Liver (tissue), 8 donors: ENCODE measurements at regions not wholly inside any gene's neighbourhood (a gene's known extent, or its start where the extent isn't known, plus 50 kb on each side); places are given as distances from the start of the nearest gene placed in this dataset.

Experiments
- DNase-seq: peaks from one replicate; pipeline ENCODE4 v3.0.0-alpha.2; 2017; ENCODE audit warnings: low spot score
- H3K27ac ChIP-seq, 2 donors: one replicate each; pipeline ENCODE4 v1.7.0; 2013; ENCODE audit warnings: inconsistent platforms in 2 of 2, low read length in 2 of 2, control low read depth in 1 of 2, low read depth in 1 of 2, mild to moderate bottlenecking in 1 of 2
- H3K27me3 ChIP-seq, 4 donors: one replicate each; pipeline versions ENCODE4 v1.6.1 to v1.7.0; 2013; ENCODE audit warnings: low read length in 3 of 4, inconsistent platforms in 1 of 4, mild to moderate bottlenecking in 1 of 4, moderate library complexity in 1 of 4; ENCODE audit not compliant: control insufficient read depth in 4 of 4, insufficient read depth in 4 of 4
- H3K36me3 ChIP-seq, 4 donors: one replicate each; pipeline versions ENCODE4 v1.6.1 to v1.7.0; 2013; ENCODE audit warnings: low read length in 3 of 4, mild to moderate bottlenecking in 3 of 4, low read depth in 1 of 4, moderate library complexity in 1 of 4; ENCODE audit not compliant: control insufficient read depth in 4 of 4, insufficient read depth in 3 of 4
- H3K4me1 ChIP-seq, 4 donors: one replicate each; pipeline versions ENCODE4 v1.6.1 to v1.7.0; 2013; ENCODE audit warnings: low read length in 3 of 4, mild to moderate bottlenecking in 3 of 4, moderate library complexity in 1 of 4; ENCODE audit not compliant: control insufficient read depth in 4 of 4, insufficient read depth in 4 of 4
- H3K4me3 ChIP-seq, 3 donors: one replicate each; pipeline versions ENCODE4 v1.6.1 to v1.7.0; 2013; ENCODE audit warnings: low read length in 3 of 3, control low read depth in 1 of 3, low read depth in 1 of 3, mild to moderate bottlenecking in 1 of 3
- H3K9ac ChIP-seq, 2 donors: one replicate each; pipeline ENCODE4 v1.7.0; 2013; ENCODE audit warnings: low read length in 2 of 2, mild to moderate bottlenecking in 2 of 2, moderate library complexity in 2 of 2, control low read depth in 1 of 2, low read depth in 1 of 2
- H3K9me3 ChIP-seq, 4 donors: one replicate each; pipeline versions ENCODE4 v1.6.1 to v1.7.0; 2013; ENCODE audit warnings: low read length in 3 of 4; ENCODE audit not compliant: control insufficient read depth in 4 of 4
- CTCF ChIP-seq: fragments of 150-350 bp; IDR thresholded peaks from 2 replicates; pipeline ENCODE4 v1.5.1; 2017; ENCODE audit warnings: improper control_type of control experiment, low read depth, low read length; ENCODE audit not compliant: missing input control
- EGR1 ChIP-seq, 2 donors: IDR thresholded peaks; 2 replicates each; pipeline ENCODE4 v1.6.1; 2016 to 2018; ENCODE audit warnings: antibody characterized with exemption in 2 of 2, low read depth in 2 of 2
- FOXA1 ChIP-seq: IDR thresholded peaks from 2 replicates; pipeline ENCODE4 v1.6.1; 2016; ENCODE audit warnings: antibody characterized with exemption
- FOXA2 ChIP-seq: IDR thresholded peaks from 2 replicates; pipeline ENCODE4 v1.6.1; 2016; ENCODE audit warnings: antibody characterized with exemption
- GABPA ChIP-seq, 2 donors: IDR thresholded peaks in 1 of 2; conservative IDR thresholded peaks in 1 of 2; 2 replicates each; pipeline ENCODE4 v1.6.1; 2016; ENCODE audit warnings: antibody characterized with exemption in 2 of 2, mild to moderate bottlenecking in 1 of 2, moderate library complexity in 1 of 2
- HNF4A ChIP-seq, 2 donors: conservative IDR thresholded peaks; 2 replicates each; pipeline ENCODE4 v1.6.1; 2016; ENCODE audit warnings: antibody characterized with exemption in 2 of 2, mild to moderate bottlenecking in 2 of 2
- HNF4G ChIP-seq: IDR thresholded peaks from 2 replicates; pipeline ENCODE4 v1.6.1; 2016; ENCODE audit warnings: antibody characterized with exemption
- NR2F2 ChIP-seq: IDR thresholded peaks from 2 replicates; pipeline ENCODE4 v1.6.1; 2016; ENCODE audit warnings: antibody characterized with exemption
- RAD21 ChIP-seq, 2 donors: IDR thresholded peaks; 2 replicates each; pipeline ENCODE4 v1.6.1; 2016; ENCODE audit warnings: antibody characterized with exemption in 2 of 2, mild to moderate bottlenecking in 2 of 2
- RXRA ChIP-seq, 2 donors: IDR thresholded peaks; 2 replicates each; pipeline ENCODE4 v1.6.1; 2017 to 2018; ENCODE audit warnings: antibody characterized with exemption in 2 of 2, mild to moderate bottlenecking in 1 of 2
- SP1 ChIP-seq: IDR thresholded peaks from 2 replicates; pipeline ENCODE4 v1.6.1; 2018; ENCODE audit warnings: antibody characterized with exemption, mild to moderate bottlenecking
- TAF1 ChIP-seq: conservative IDR thresholded peaks from 2 replicates; pipeline ENCODE4 v1.6.1; 2016; ENCODE audit warnings: antibody characterized with exemption, mild to moderate bottlenecking
- YY1 ChIP-seq: IDR thresholded peaks from 2 replicates; pipeline ENCODE4 v1.6.1; 2016; ENCODE audit warnings: antibody characterized with exemption, mild to moderate bottlenecking
- ZBTB33 ChIP-seq: IDR thresholded peaks from 2 replicates; pipeline ENCODE4 v1.6.1; 2016; ENCODE audit warnings: antibody characterized with exemption
- WGBS: extraction: QIAGEN DNeasy Blood & Tissue Kit; methylation state at CpG from one replicate; pipeline ENCODE4 v1.1.7; 2013; 5-methylcytosine and 5-hydroxymethylcytosine counted together
- TF ChIP-seq, protein P1 (sequence below): IDR thresholded peaks from 2 replicates; pipeline ENCODE4 v1.6.1; 2016; ENCODE audit warnings: antibody characterized with exemption, mild to moderate bottlenecking
- TF ChIP-seq, protein P2 (sequence below): IDR thresholded peaks from 2 replicates; pipeline ENCODE4 v1.6.1; 2016; ENCODE audit warnings: antibody characterized with exemption
- TF ChIP-seq, protein P3 (sequence below): IDR thresholded peaks from 2 replicates; pipeline ENCODE4 v1.6.1; 2016; ENCODE audit warnings: antibody characterized with exemption
- donor health status: healthy.
- donor health status: healthy.
- donor health status: healthy.
- donor health status: healthy.
- donor health status: healthy.

DNA sequence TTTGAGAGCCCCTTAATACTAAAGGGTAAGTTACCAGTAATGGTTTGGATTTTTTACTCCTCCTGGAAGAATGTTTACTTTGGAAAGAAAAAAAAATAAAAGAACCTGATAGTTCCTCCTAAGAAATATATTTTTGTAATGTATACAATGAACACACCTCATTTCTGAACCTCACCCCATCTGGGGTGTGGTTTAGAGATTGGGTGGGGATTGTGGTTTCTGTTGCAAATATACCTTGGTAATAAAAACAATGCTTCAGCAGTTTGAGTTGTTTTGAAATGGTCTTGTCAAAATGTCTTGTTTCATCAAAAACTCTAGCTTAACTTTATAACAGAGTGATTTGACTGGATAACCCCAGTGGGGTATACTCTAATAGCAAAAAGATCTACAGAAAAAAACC, 448.9 kb upstream of the MEIS1 start:
- TF ChIP-seq FOXA2 (no peak), HNF4G (no peak), HNF4A (conservative IDR thresholded peaks at IDR 0.05) (no peak), SP1 (no peak)
- H3K27me3 ChIP-seq = peaks cover 0 to 4% (median 0%) of the 10 kb centered on the region in 4 donors
- no peak overlapping the region for H3K27ac ChIP-seq
- H3K9ac ChIP-seq = no peak overlapping the region
- H3K4me3 ChIP-seq = no peak overlapping the region
- no peak for DNase-seq
- H3K4me1 ChIP-seq = no peaks in the 10 kb centered on the region
- peaks cover 0 to 2% (median 0%) of the 10 kb centered on the region in 4 donors for H3K9me3 ChIP-seq
- H3K36me3 ChIP-seq = no peaks in the 10 kb centered on the region

DNA sequence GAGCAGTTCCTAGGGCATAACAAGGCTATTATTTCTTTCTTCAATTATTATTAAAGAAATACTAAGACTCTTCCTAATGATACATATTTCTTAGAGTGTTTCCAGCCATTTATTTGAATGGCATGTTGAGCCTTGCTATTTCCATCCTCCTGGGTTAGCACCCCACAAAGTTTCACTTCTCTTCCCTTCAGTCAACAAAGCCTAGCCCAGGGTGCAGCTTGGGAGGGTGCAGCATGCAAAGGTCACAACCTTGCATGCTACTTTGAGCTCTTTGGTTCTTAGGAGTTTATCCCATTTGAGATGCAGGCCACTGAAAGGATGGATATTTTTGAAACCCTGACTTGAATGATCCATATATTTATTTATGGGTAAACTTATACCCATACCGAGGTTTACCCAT, 454.4 kb upstream of the MEIS1 start:
- no peak for DNase-seq
- Histone ChIP-seq H3K27ac (no peak overlapping the region), H3K9me3 (peaks cover 0 to 3% (median 0%) of the 10 kb centered on the region in 4 donors), H3K27me3 (peaks cover 0 to 4% (median 0%) of the 10 kb centered on the region in 4 donors), H3K4me3 (no peak overlapping the region), H3K36me3 (no peaks in the 10 kb centered on the region), H3K4me1 (no peaks in the 10 kb centered on the region), H3K9ac (no peak overlapping the region)
- TF ChIP-seq SP1 = no peak
- TF ChIP-seq GABPA (IDR thresholded peaks at IDR 0.05 in 1 of 2, conservative IDR thresholded peaks at IDR 0.05 in 1 of 2) = no peak
- TF ChIP-seq CTCF = no peak
- no peak for TF ChIP-seq HNF4A (conservative IDR thresholded peaks at IDR 0.05)
- no peak for TF ChIP-seq FOXA1
- TF ChIP-seq, protein P1, sequence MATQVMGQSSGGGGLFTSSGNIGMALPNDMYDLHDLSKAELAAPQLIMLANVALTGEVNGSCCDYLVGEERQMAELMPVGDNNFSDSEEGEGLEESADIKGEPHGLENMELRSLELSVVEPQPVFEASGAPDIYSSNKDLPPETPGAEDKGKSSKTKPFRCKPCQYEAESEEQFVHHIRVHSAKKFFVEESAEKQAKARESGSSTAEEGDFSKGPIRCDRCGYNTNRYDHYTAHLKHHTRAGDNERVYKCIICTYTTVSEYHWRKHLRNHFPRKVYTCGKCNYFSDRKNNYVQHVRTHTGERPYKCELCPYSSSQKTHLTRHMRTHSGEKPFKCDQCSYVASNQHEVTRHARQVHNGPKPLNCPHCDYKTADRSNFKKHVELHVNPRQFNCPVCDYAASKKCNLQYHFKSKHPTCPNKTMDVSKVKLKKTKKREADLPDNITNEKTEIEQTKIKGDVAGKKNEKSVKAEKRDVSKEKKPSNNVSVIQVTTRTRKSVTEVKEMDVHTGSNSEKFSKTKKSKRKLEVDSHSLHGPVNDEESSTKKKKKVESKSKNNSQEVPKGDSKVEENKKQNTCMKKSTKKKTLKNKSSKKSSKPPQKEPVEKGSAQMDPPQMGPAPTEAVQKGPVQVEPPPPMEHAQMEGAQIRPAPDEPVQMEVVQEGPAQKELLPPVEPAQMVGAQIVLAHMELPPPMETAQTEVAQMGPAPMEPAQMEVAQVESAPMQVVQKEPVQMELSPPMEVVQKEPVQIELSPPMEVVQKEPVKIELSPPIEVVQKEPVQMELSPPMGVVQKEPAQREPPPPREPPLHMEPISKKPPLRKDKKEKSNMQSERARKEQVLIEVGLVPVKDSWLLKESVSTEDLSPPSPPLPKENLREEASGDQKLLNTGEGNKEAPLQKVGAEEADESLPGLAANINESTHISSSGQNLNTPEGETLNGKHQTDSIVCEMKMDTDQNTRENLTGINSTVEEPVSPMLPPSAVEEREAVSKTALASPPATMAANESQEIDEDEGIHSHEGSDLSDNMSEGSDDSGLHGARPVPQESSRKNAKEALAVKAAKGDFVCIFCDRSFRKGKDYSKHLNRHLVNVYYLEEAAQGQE = no peak
- TF ChIP-seq HNF4G = no peak
- TF ChIP-seq, protein P2, sequence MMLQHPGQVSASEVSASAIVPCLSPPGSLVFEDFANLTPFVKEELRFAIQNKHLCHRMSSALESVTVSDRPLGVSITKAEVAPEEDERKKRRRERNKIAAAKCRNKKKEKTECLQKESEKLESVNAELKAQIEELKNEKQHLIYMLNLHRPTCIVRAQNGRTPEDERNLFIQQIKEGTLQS = no peak
- TF ChIP-seq RXRA (IDR thresholded peaks at IDR 0.05) = no peak
- TF ChIP-seq, protein P3, sequence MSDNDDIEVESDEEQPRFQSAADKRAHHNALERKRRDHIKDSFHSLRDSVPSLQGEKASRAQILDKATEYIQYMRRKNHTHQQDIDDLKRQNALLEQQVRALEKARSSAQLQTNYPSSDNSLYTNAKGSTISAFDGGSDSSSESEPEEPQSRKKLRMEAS = no peak
- TF ChIP-seq RAD21 (IDR thresholded peaks at IDR 0.05) = no peak
- no peak for TF ChIP-seq EGR1 (IDR thresholded peaks at IDR 0.05; ENCODE audit: low read depth in 2 of 2)
- TF ChIP-seq TAF1 = no peak
- TF ChIP-seq NR2F2 = no peak
- no peak for TF ChIP-seq FOXA2
- TF ChIP-seq YY1 = no peak
- TF ChIP-seq ZBTB33 = no peak
- 79% methylated on average over 1 of the region's 1 CpG for WGBS
